ACC112 (cell line): ENCODE measurements at regions not wholly inside any gene's neighbourhood (a gene's known extent, or its start where the extent isn't known, plus 50 kb on each side); places are given as distances from the start of the nearest gene placed in this dataset.

Experiments
- H2AFZ ChIP-seq: fragments of 200-600 bp; sonication (generic); one replicate; pipeline ENCODE4 v1.6.0; 2017; ENCODE audit warnings: antibody characterized with exemption, low read length; ENCODE audit not compliant: unreplicated experiment
- H3K27ac ChIP-seq: fragments of 200-600 bp; sonication (generic); 2 replicates; pipeline ENCODE4 v1.5.1; 2014; ENCODE audit warnings: low read depth, mild to moderate bottlenecking, antibody characterized with exemption, low read length, moderate library complexity
- H3K27me3 ChIP-seq: fragments of 200-600 bp; sonication (generic); 2 replicates; pipeline ENCODE4 v1.6.1; 2014; ENCODE audit warnings: mild to moderate bottlenecking, antibody characterized with exemption, low read length, moderate library complexity, mixed read lengths; ENCODE audit not compliant: insufficient read depth
- H3K36me3 ChIP-seq: fragments of 200-600 bp; sonication (generic); 2 replicates; pipeline ENCODE4 v1.6.1; 2016; ENCODE audit warnings: mild to moderate bottlenecking, antibody characterized with exemption, low read length, moderate library complexity, mixed read lengths; ENCODE audit not compliant: insufficient read depth
- H3K4me1 ChIP-seq: fragments of 200-600 bp; sonication (generic); one replicate; pipeline ENCODE4 v1.6.1; 2016; ENCODE audit warnings: low read length, mixed read lengths; ENCODE audit not compliant: insufficient read depth, unreplicated experiment, control insufficient read depth
- H3K4me3 ChIP-seq: fragments of 200-600 bp; sonication (generic); 2 replicates; pipeline ENCODE4 v1.5.1; 2014; ENCODE audit warnings: mild to moderate bottlenecking, low read depth, low read length
- H3K79me2 ChIP-seq: fragments of 200-600 bp; sonication (generic); one replicate; pipeline ENCODE4 v1.6.0; 2016; ENCODE audit warnings: low read length; ENCODE audit not compliant: control insufficient read depth, unreplicated experiment, insufficient read depth

- H3K4me1 ChIP-seq: no peaks in the 10 kb centered on the region
- H3K4me3 ChIP-seq: no peak overlapping the region
- H3K27ac ChIP-seq: no peak overlapping the region
- H3K79me2 ChIP-seq: no peaks in the 10 kb centered on the region
- H3K27me3 ChIP-seq: peaks cover 24% of the 10 kb centered on the region; the same call in 1 of the 2 replicates
- H3K36me3 ChIP-seq: no peaks in the 10 kb centered on the region
- no peak overlapping the region for H2AFZ ChIP-seq
Measured at GRCh38 chr10:58970160-58970915, 206.1 kb upstream of the PHYHIPL start.

- H3K27me3 ChIP-seq: peaks cover 18% of the 10 kb centered on the region; the same call in 1 of the 2 replicates
- no peak overlapping the region for H3K4me3 ChIP-seq
- H3K4me1 ChIP-seq: no peaks in the 10 kb centered on the region
- no peak overlapping the region for H3K27ac ChIP-seq
- no peaks in the 10 kb centered on the region for H3K79me2 ChIP-seq
- no peak overlapping the region for H2AFZ ChIP-seq
- no peaks in the 10 kb centered on the region for H3K36me3 ChIP-seq
Measured at GRCh38 chr10:58971211-58971610, 205.2 kb upstream of the PHYHIPL start.

- Histone ChIP-seq H2AFZ (no peak overlapping the region), H3K27ac (no peak overlapping the region), H3K4me1 (no peaks in the 10 kb centered on the region), H3K79me2 (no peaks in the 10 kb centered on the region), H3K4me3 (no peak overlapping the region), H3K36me3 (no peaks in the 10 kb centered on the region), H3K27me3 (peaks cover 12% of the 10 kb centered on the region; the same call in 1 of the 2 replicates)
Measured at GRCh38 chr10:58971796-58972491, 204.5 kb upstream of the PHYHIPL start.

GRCh38 chr10:58972576-58973234, 203.7 kb upstream of the PHYHIPL start:
- Histone ChIP-seq H3K27ac (no peak overlapping the region), H3K4me3 (no peak overlapping the region), H3K36me3 (no peaks in the 10 kb centered on the region), H2AFZ (no peak overlapping the region), H3K4me1 (no peaks in the 10 kb centered on the region), H3K79me2 (no peaks in the 10 kb centered on the region), H3K27me3 (peaks cover 12% of the 10 kb centered on the region; the same call in 1 of the 2 replicates)

- no peaks in the 10 kb centered on the region for H3K4me1 ChIP-seq
- no peak overlapping the region for H2AFZ ChIP-seq
- peaks cover 12% of the 10 kb centered on the region; the same call in 1 of the 2 replicates for H3K27me3 ChIP-seq
- no peaks in the 10 kb centered on the region for H3K79me2 ChIP-seq
- H3K27ac ChIP-seq: no peak overlapping the region
- no peak overlapping the region for H3K4me3 ChIP-seq
- H3K36me3 ChIP-seq: no peaks in the 10 kb centered on the region
Measured at GRCh38 chr10:58973235-58973595, 203.2 kb upstream of the PHYHIPL start.

- no peaks in the 10 kb centered on the region for H3K79me2 ChIP-seq
- no peaks in the 10 kb centered on the region for H3K36me3 ChIP-seq
- no peak overlapping the region for H3K27ac ChIP-seq
- H3K4me3 ChIP-seq: no peak overlapping the region
- H3K27me3 ChIP-seq: peaks cover 5% of the 10 kb centered on the region; the same call in 1 of the 2 replicates
- H3K4me1 ChIP-seq: no peaks in the 10 kb centered on the region
- H2AFZ ChIP-seq: no peak overlapping the region
Measured at GRCh38 chr10:58976254-58976653, 200.2 kb upstream of the PHYHIPL start.

GRCh38 chr10:58979711-58980110, 196.7 kb upstream of the PHYHIPL start:
- H2AFZ ChIP-seq: no peak overlapping the region
- H3K27ac ChIP-seq: no peak overlapping the region
- no peaks in the 10 kb centered on the region for H3K36me3 ChIP-seq
- H3K4me3 ChIP-seq: no peak overlapping the region
- no peaks in the 10 kb centered on the region for H3K27me3 ChIP-seq
- H3K79me2 ChIP-seq: no peaks in the 10 kb centered on the region
- no peaks in the 10 kb centered on the region for H3K4me1 ChIP-seq

- Histone ChIP-seq H2AFZ (no peak overlapping the region), H3K36me3 (no peaks in the 10 kb centered on the region), H3K27me3 (no peaks in the 10 kb centered on the region), H3K4me1 (no peaks in the 10 kb centered on the region), H3K4me3 (no peak overlapping the region), H3K27ac (no peak overlapping the region), H3K79me2 (no peaks in the 10 kb centered on the region)
Measured at GRCh38 chr10:58980826-58981415, 195.5 kb upstream of the PHYHIPL start.

GRCh38 chr10:58981846-58982245, 194.6 kb upstream of the PHYHIPL start:
- H3K4me1 ChIP-seq: no peaks in the 10 kb centered on the region
- H3K27ac ChIP-seq: no peak overlapping the region
- no peaks in the 10 kb centered on the region for H3K79me2 ChIP-seq
- no peaks in the 10 kb centered on the region for H3K36me3 ChIP-seq
- H3K27me3 ChIP-seq: no peaks in the 10 kb centered on the region
- H2AFZ ChIP-seq: no peak overlapping the region
- no peak overlapping the region for H3K4me3 ChIP-seq

GRCh38 chr10:58982470-58983239, 193.8 kb upstream of the PHYHIPL start:
- Histone ChIP-seq H2AFZ (no peak overlapping the region), H3K4me3 (no peak overlapping the region), H3K27me3 (0 out of 2 replicates have a peak, but pooled peaks cover 5% of the 10 kb centered on the region), H3K79me2 (no peaks in the 10 kb centered on the region), H3K27ac (no peak overlapping the region), H3K36me3 (no peaks in the 10 kb centered on the region), H3K4me1 (no peaks in the 10 kb centered on the region)
